ENCODE measurements at regions not wholly inside any gene's neighbourhood (a gene's known extent, or its start where the extent isn't known, plus 50 kb on each side); places are given as distances from the start of the nearest gene placed in this dataset.

DNA sequence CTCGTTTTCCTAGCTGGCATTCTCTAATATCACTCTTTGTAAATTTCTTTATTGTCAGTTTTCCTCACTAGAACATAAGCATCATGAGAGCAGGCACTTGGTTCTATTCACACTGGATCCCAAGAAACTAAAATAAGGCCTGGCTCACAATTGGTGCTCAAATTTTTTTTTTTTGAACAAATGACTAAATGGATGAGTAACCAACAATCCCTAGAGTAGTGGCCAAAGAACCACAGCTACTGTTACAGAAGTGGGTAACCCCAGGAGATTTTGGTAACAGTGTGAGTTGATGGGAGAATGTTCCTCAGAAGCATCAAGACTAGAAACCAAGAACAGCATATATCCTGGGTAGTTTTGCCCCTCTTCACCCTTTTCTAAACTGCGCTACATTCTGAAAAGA lies 572.6 kb downstream of the INSC start:
- Histone ChIP-seq H3K36me3 (no peaks in the 10 kb centered on the region), H3K27me3 (replicated peaks; ENCODE audit: insufficient read depth) (no peaks in the 10 kb centered on the region), H3K4me1 (ENCODE audit: control insufficient read depth in 1 of 2, low read depth in 2 of 2) (peaks cover 0 to 4% of the 10 kb centered on the region in 2 donors), H3K27ac (no peak overlapping the region), H3K4me3 (no peak overlapping the region), H3K9me3 (no peaks in the 10 kb centered on the region)
- TF ChIP-seq, protein P1, sequence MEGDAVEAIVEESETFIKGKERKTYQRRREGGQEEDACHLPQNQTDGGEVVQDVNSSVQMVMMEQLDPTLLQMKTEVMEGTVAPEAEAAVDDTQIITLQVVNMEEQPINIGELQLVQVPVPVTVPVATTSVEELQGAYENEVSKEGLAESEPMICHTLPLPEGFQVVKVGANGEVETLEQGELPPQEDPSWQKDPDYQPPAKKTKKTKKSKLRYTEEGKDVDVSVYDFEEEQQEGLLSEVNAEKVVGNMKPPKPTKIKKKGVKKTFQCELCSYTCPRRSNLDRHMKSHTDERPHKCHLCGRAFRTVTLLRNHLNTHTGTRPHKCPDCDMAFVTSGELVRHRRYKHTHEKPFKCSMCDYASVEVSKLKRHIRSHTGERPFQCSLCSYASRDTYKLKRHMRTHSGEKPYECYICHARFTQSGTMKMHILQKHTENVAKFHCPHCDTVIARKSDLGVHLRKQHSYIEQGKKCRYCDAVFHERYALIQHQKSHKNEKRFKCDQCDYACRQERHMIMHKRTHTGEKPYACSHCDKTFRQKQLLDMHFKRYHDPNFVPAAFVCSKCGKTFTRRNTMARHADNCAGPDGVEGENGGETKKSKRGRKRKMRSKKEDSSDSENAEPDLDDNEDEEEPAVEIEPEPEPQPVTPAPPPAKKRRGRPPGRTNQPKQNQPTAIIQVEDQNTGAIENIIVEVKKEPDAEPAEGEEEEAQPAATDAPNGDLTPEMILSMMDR (IDR thresholded peaks at IDR 0.05), result no peak
- DNase-seq (ENCODE audit: low spot score) (no peak), ATAC-seq (ENCODE audit: insufficient number of reproducible peaks, low FRiP score, low read depth) (no peak)

DNA sequence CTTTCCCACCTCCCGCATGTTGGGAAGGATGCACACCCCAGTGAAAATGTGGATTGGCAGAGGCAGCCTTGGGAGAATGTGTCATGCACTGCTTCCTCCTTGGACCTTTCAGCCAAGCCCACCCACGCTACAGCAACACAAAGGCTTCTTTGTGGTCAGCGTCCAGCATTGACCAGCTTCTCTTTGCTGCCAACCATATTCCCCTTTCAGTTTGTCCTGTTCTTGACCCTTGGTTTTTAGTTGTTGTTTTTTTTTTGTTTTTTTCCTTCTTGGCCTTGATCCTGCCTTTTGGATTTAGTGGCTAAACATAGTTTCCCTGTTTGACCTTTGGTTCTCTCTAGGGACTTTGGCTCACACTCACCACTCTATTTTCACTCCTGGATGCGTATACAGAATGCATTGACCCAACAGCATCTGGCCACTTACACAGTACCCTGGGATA lies 573.6 kb downstream of the INSC start:
- no peaks in the 10 kb centered on the region for H3K9me3 ChIP-seq
- DNase-seq (ENCODE audit: low spot score), result no peak
- no peak for ATAC-seq (ENCODE audit: insufficient number of reproducible peaks, low FRiP score, low read depth)
- no peaks in the 10 kb centered on the region for H3K36me3 ChIP-seq
- no peaks in the 10 kb centered on the region for H3K27me3 ChIP-seq (replicated peaks; ENCODE audit: insufficient read depth)
- TF ChIP-seq, protein P1 (IDR thresholded peaks at IDR 0.05), result no peak
- peaks cover 0 to 4% of the 10 kb centered on the region in 2 donors for H3K4me1 ChIP-seq (ENCODE audit: control insufficient read depth in 1 of 2, low read depth in 2 of 2)
- H3K4me3 ChIP-seq, result no peak overlapping the region
- no peak overlapping the region for H3K27ac ChIP-seq

DNA sequence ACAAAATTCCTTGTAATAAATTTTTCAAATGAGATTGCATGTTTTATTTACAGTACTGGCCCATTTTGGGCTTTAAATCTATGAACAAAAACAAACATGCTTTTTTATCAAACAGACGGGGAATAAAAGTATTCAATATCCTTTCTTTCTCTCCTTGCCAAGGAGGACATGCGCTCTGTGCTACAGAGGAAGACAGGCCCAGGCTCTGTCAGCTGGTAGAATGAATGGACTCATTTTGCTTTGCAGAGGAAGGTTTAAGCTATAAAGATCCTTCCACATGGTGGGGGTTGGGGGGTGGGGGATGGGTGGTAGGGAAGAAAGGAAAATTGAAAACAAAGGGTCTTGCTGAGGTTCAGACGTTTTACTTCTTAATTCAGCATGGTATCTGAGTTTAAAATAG lies 575.6 kb downstream of the INSC start:
- no peak for ATAC-seq (ENCODE audit: insufficient number of reproducible peaks, low FRiP score, low read depth)
- H3K4me1 ChIP-seq (ENCODE audit: control insufficient read depth in 1 of 2, low read depth in 2 of 2), result peaks cover 0 to 4% of the 10 kb centered on the region in 2 donors
- H3K4me3 ChIP-seq, result no peak overlapping the region
- H3K36me3 ChIP-seq, result no peaks in the 10 kb centered on the region
- H3K9me3 ChIP-seq, result no peaks in the 10 kb centered on the region
- no peak for DNase-seq (ENCODE audit: low spot score)
- TF ChIP-seq, protein P1 (IDR thresholded peaks at IDR 0.05), result no peak
- no peaks in the 10 kb centered on the region for H3K27me3 ChIP-seq (replicated peaks; ENCODE audit: insufficient read depth)
- H3K27ac ChIP-seq, result no peak overlapping the region

DNA sequence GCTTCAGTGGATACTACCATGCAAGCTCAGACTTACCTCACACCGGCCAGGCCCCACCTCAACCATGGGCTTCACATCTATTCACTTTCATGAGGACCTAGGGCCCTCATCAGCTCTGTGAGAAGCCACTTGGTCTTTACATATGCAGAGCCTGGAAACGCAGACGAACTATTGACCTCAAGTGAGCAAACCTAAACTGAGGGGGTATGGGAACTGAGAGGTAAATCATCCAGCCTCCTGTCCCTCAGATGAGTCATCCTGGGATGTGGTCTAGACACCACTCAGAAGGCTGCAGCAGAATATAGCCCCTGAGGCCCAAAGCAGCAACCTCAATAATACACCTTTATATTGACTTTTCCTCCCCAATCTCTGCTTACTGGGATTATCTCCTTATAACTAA lies 578.0 kb downstream of the INSC start:
- TF ChIP-seq, protein P1 (IDR thresholded peaks at IDR 0.05), result no peak
- Histone ChIP-seq H3K4me3 (no peak overlapping the region), H3K4me1 (ENCODE audit: control insufficient read depth in 1 of 2, low read depth in 2 of 2) (peaks cover 0 to 4% of the 10 kb centered on the region in 2 donors), H3K27me3 (replicated peaks; ENCODE audit: insufficient read depth) (no peaks in the 10 kb centered on the region), H3K36me3 (no peaks in the 10 kb centered on the region), H3K9me3 (no peaks in the 10 kb centered on the region), H3K27ac (no peak overlapping the region)
- ATAC-seq (ENCODE audit: insufficient number of reproducible peaks, low FRiP score, low read depth) (no peak), DNase-seq (ENCODE audit: low spot score) (no peak)

DNA sequence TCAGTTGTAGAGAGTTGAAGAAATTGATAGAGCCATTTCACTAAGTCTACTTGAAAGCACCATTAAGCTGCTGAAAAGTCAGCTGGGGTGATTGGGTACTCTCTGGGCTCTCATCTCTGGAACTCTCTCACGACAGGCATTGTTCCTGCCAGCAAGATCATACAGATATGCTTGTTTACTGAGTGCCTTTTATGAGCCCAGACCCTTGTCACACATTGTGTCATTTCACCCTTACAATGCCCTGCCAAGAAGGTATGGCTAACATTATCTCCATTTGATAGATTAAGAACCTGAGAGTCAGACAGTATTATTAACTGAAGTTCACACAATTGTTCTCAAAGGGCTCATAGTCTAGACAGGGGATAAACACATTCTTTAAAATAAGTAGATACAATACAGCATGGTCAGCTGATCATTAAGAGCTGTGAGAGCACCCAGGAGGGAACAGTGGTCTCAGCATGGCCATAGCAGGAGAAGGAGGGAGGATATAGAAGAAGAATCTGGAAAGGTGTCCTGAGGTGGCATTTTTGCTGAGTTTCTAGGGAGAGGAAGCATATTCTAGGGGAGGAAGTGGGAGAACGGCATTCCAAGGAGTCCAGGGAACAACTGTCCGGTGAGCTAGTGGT lies 580.5 kb downstream of the INSC start:
- Histone ChIP-seq H3K27ac (no peak overlapping the region), H3K27me3 (replicated peaks; ENCODE audit: insufficient read depth) (no peaks in the 10 kb centered on the region), H3K36me3 (no peaks in the 10 kb centered on the region), H3K9me3 (no peaks in the 10 kb centered on the region), H3K4me1 (ENCODE audit: control insufficient read depth in 1 of 2, low read depth in 2 of 2) (no peaks in the 10 kb centered on the region), H3K4me3 (no peak overlapping the region)
- ATAC-seq (ENCODE audit: insufficient number of reproducible peaks, low FRiP score, low read depth), result no peak
- TF ChIP-seq, protein P1 (IDR thresholded peaks at IDR 0.05), result no peak
- DNase-seq (ENCODE audit: low spot score), result no peak

All from thoracic aorta (tissue), 2 donors.